Tibial nerve (tissue), 4 donors: ENCODE measurements at regions not wholly inside any gene's neighbourhood (a gene's known extent, or its start where the extent isn't known, plus 50 kb on each side); places are given as distances from the start of the nearest gene placed in this dataset.

Experiments used
- CTCF ChIP-seq, 5 experiments: fragments of 200-600 bp in 3 of 5; fragments of 450-650 bp in 2 of 5; sonication (generic) in 3 of 5; IDR thresholded peaks; one replicate each; pipeline ENCODE4 v1.5.1; 2016 to 2019; ENCODE audit warnings: antibody characterized with exemption in 5 of 5, mild to moderate bottlenecking in 3 of 5, moderate library complexity in 2 of 5
- EP300 ChIP-seq, 2 donors: sonication (generic); formaldehyde crosslinking; IDR thresholded peaks; one replicate each; pipeline ENCODE4 v1.6.1; 2017; ENCODE audit warnings: antibody characterized with exemption in 2 of 2, mild to moderate bottlenecking in 1 of 2

- TF ChIP-seq CTCF (IDR thresholded peaks at IDR 0.05): no peak
- no peak for TF ChIP-seq EP300 (IDR thresholded peaks at IDR 0.05)
Measured at GRCh38 chr10:20535897-20536881, 360.9 kb downstream of the NEBL start.
